ENCODE measurements at regions not wholly inside any gene's neighbourhood (a gene's known extent, or its start where the extent isn't known, plus 50 kb on each side); places are given as distances from the start of the nearest gene placed in this dataset.

DNA sequence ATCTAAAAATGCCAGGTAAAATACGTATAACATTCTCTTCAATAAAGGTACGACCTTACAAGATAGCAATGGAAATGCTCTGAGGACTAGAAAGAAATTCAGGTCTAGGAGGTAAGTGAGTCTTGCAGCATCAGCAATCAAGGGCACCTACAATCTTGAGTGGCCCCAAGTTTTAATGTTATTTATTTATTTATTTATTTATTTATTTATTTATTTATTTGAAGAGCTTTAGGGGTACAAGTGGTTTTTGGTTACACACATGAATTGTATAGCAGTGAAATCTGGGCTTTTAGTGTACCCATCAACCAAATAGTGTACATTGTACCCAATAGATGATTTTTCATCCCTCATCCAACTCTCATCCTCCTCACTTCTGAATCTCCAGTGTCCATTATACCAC lies 574.0 kb upstream of the POU3F2 start:
- Histone ChIP-seq H3K27me3 (no peaks in the 10 kb centered on the region), H3K4me1 (no peaks in the 10 kb centered on the region), H3K27ac (no peak overlapping the region), H3K9me3 (no peaks in the 10 kb centered on the region), H3K4me3 (no peak overlapping the region), H3K36me3 (no peaks in the 10 kb centered on the region)
- intact Hi-C loops (cut with DNase I), result no loop called here
- DNase-seq, result no peak
- 87 to 93% methylated on average over 2 of the region's 2 CpGs for WGBS, 2 donors
- TF ChIP-seq POLR2A (IDR thresholded peaks at IDR 0.05) (no peak), POLR2AphosphoS5 (IDR thresholded peaks at IDR 0.05) (no peak), EP300 (IDR thresholded peaks at IDR 0.05) (no peak)
- TF ChIP-seq, protein P1, sequence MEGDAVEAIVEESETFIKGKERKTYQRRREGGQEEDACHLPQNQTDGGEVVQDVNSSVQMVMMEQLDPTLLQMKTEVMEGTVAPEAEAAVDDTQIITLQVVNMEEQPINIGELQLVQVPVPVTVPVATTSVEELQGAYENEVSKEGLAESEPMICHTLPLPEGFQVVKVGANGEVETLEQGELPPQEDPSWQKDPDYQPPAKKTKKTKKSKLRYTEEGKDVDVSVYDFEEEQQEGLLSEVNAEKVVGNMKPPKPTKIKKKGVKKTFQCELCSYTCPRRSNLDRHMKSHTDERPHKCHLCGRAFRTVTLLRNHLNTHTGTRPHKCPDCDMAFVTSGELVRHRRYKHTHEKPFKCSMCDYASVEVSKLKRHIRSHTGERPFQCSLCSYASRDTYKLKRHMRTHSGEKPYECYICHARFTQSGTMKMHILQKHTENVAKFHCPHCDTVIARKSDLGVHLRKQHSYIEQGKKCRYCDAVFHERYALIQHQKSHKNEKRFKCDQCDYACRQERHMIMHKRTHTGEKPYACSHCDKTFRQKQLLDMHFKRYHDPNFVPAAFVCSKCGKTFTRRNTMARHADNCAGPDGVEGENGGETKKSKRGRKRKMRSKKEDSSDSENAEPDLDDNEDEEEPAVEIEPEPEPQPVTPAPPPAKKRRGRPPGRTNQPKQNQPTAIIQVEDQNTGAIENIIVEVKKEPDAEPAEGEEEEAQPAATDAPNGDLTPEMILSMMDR (IDR thresholded peaks at IDR 0.05), result no peak

DNA sequence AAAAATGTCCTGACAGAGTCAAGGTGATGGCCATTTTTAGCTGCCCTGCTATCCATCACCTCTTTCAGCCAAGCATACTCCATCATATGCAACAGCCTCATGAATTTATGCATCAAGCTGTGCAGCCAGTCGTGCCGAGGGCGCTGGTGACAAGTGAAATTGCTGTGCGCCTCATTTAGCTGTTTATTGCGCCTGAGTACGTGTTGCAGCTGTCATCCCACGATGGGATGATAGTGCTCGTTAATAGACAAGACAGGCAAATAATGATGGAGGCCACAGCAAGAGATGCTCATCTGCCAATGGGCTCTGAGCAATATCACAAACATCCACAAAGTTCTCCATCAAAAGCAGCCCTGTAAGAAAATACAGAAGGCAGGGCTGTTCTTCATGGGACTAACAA lies 562.3 kb upstream of the POU3F2 start:
- TF ChIP-seq POLR2AphosphoS5 (IDR thresholded peaks at IDR 0.05) (no peak), POLR2A (IDR thresholded peaks at IDR 0.05) (no peak), EP300 (IDR thresholded peaks at IDR 0.05) (no peak)
- TF ChIP-seq, protein P1 (IDR thresholded peaks at IDR 0.05), result no peak
- Histone ChIP-seq H3K9me3 (no peaks in the 10 kb centered on the region), H3K36me3 (no peaks in the 10 kb centered on the region), H3K27me3 (no peaks in the 10 kb centered on the region), H3K4me1 (no peaks in the 10 kb centered on the region), H3K27ac (no peak overlapping the region), H3K4me3 (no peak overlapping the region)
- intact Hi-C loops (cut with DNase I), result no loop called here
- WGBS, 2 donors, result 79 to 81% methylated on average over 8 of the region's 8 CpGs
- DNase-seq, result no peak

DNA sequence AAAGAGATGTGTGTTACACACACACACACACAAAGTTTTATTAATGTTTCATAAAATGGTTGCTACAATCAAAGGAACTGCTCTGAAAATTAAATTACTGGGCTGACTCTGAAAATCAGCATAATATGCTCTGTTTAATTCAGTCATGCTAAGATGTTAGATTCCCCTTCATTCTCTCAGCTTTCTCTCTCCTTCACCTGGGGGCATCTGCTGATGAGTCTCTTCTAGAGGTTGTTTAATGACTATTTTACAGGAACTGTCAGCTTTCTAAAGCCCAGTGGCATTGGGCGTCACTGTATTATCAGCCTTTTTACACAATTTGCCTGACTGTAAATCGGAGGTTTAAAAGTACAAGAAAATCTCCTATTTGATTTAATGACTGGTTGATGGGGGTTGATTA lies 559.7 kb upstream of the POU3F2 start:
- DNase-seq, result no peak
- Histone ChIP-seq H3K36me3 (no peaks in the 10 kb centered on the region), H3K4me3 (no peak overlapping the region), H3K9me3 (no peaks in the 10 kb centered on the region), H3K27me3 (no peaks in the 10 kb centered on the region), H3K4me1 (no peaks in the 10 kb centered on the region), H3K27ac (no peak overlapping the region)
- intact Hi-C loops (cut with DNase I), result no loop called here
- TF ChIP-seq EP300 (IDR thresholded peaks at IDR 0.05), result no peak
- TF ChIP-seq, protein P1 (IDR thresholded peaks at IDR 0.05), result no peak
- TF ChIP-seq POLR2AphosphoS5 (IDR thresholded peaks at IDR 0.05), result no peak
- no peak for TF ChIP-seq POLR2A (IDR thresholded peaks at IDR 0.05)
- WGBS, 2 donors, result 25 to 69% methylated on average over 2 of the region's 2 CpGs

DNA sequence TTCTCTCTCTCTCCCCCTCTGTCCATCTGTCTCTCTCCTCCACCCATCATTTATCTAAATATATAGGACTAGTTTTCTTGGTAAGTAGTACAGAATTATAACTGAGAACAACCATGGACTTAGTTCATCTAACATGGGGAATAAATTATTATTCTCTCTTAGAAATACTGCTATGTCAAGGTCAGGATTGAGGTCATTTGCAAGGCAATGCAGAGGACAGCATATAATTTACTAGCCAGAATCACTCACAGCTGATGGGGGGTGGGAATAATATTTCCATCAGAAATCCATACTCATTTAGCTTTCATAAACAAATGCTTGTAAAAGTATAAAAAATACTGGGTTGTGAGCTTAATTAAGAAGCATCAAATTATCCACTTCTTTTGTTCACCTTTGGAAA lies 553.9 kb upstream of the POU3F2 start:
- no peak overlapping the region for H3K27ac ChIP-seq
- H3K4me1 ChIP-seq, result no peaks in the 10 kb centered on the region
- H3K36me3 ChIP-seq, result no peaks in the 10 kb centered on the region
- no peaks in the 10 kb centered on the region for H3K27me3 ChIP-seq
- no peaks in the 10 kb centered on the region for H3K9me3 ChIP-seq
- TF ChIP-seq, protein P1 (IDR thresholded peaks at IDR 0.05), result no peak
- TF ChIP-seq POLR2A (IDR thresholded peaks at IDR 0.05) (no peak), POLR2AphosphoS5 (IDR thresholded peaks at IDR 0.05) (no peak), EP300 (IDR thresholded peaks at IDR 0.05) (no peak)
- intact Hi-C loops (cut with DNase I), result no loop called here
- DNase-seq, result no peak
- no peak overlapping the region for H3K4me3 ChIP-seq

DNA sequence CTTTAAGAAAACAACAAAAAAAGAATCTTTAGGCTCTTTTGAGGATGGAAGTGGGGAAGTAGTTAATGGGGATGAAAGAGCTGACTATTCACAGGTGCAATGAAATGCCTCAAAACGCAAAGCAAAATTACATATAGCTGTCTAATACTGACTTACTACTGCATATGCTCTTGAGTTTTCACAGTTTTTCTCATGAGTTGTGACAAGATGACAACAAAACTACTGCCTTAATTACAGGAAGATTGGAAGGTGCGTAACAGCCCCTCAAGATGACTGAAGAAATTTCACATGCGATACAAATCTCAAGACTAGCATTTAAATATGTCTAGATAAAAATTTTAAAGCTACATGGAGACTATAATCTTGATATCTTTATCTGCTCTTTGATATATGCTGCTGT lies 547.8 kb upstream of the POU3F2 start:
- H3K4me1 ChIP-seq, result no peaks in the 10 kb centered on the region
- intact Hi-C loops (cut with DNase I), result no loop called here
- H3K9me3 ChIP-seq, result no peaks in the 10 kb centered on the region
- no peaks in the 10 kb centered on the region for H3K27me3 ChIP-seq
- TF ChIP-seq POLR2A (IDR thresholded peaks at IDR 0.05), result no peak
- TF ChIP-seq EP300 (IDR thresholded peaks at IDR 0.05), result no peak
- no peak for TF ChIP-seq POLR2AphosphoS5 (IDR thresholded peaks at IDR 0.05)
- TF ChIP-seq, protein P1 (IDR thresholded peaks at IDR 0.05), result no peak
- H3K4me3 ChIP-seq, result no peak overlapping the region
- no peak for DNase-seq
- no peak overlapping the region for H3K27ac ChIP-seq
- 92 to 97% methylated on average over 3 of the region's 3 CpGs for WGBS, 2 donors
- H3K36me3 ChIP-seq, result no peaks in the 10 kb centered on the region

Data from sigmoid colon (tissue), 6 donors.